GM19351 (cell line): ENCODE measurements at regions not wholly inside any gene's neighbourhood (a gene's known extent, or its start where the extent isn't known, plus 50 kb on each side); places are given as distances from the start of the nearest gene placed in this dataset.
"Not testable (repeated sequence)": the region's sequence is repeated elsewhere in the genome, so short reads cannot be mapped to it uniquely, and the experiment has no call there.

ENCODE experiments used
- ATAC-seq: cut with Tn5 transposase; IDR thresholded peaks from one replicate; pipeline ENCODE4 v1.9.1; 2021; ENCODE audit warnings: mild to moderate bottlenecking, moderate library complexity; ENCODE audit not compliant: unreplicated experiment

DNA sequence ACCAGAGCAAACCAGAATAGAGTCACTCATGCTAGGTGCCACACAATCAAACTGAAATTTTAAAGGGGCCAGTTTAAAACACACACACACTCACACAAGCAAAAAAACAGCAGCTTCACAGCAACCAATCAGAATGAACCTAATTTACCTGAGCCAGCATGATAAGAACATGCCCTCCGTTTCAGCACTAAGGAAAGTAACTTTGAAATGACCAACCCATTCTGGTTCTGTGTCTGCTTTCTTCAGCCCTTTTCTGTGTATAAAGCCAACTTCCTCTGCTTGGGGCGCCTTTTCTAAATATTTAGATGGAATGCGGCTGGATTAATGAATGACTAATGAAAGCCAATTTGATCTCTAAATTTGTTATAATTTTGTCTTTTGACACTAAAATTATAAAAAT, 629.1 kb downstream of the ZEB2 start:
- ATAC-seq, result no peak

DNA sequence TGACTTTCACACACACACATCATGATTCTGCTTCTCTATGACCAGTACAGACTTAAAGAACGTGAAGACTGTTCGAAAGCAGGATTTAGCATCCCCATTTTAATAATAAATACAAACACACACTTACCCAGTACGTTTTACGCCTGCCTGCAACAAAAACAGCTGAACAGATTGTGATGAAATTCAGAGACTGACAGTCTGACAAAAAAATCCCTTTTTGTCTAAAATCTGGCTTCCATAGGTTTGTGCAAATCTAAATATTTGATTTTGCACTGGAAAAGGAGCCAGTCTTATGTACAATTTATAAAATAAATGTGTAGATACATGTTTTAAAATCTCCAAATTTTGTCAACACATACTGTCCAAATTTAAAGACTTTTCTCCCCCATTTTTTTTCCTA, 630.7 kb downstream of the ZEB2 start:
- ATAC-seq, result no peak

DNA sequence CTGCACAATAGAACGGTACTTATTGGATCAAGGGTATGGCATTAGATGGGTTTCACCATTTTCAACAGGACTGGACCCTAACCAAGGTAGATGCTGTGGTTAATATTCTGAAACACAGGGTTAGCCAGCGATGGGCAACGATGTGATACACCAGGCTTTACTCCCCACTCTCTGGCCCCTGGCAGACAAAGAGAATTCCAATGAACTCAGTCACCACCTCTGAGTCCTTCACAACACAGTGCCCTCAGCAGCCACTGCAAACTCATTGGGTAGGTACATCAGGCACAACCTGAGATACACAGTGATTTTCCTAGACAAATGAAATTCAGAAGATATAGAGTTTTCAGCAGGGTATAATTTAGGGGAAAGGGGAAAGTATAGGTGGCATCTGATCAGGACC, 634.5 kb downstream of the ZEB2 start:
- ATAC-seq, result no peak

DNA sequence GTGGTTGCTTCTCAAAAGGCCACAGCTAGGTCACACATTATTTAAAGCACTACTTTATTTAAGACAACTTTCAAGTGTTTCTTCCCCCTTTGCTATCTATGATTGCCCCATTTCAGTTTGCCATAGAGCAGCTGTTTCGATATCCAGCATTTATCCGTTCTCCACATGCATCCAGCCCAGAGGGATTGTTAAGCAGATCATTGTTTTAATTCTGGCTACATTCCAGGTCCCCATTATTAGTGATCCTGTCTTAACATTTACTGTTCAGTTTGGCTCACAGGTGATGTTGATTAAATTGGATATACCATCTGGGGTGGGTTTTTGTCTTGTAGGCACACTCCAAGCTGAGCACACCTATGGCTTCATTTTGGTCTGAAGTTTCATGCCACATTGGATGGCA, 638.7 kb downstream of the ZEB2 start:
- ATAC-seq, result no peak

DNA sequence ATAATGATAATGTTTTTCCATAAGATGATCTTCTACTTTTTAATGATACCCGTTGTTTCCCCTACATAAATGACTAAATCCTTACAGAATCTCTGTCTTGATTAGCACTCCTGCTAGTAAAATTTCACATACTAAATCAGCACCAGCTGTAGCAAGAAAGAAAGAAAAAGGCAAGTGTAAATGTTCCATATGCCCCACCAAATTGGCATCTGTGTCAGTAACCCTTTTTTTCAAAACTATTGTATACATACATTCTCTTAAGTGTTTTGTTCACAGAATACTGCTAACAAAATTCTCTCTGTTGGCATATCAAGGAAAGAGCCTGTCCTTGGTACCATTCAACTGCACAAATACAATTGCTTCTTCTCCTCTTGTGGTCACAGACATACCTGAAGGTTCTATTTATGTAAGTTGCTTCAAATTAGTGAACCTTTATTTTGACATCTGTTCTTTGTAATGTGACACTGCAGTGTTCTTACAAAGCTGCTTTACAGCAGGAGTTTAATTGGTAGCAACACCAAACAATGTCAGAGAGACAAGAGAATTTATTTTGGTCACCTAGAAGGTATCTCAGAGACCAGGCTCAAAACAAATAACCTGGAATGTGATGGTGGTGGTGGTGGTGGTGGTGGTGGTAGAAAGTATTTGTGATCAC, 641.9 kb downstream of the ZEB2 start:
- ATAC-seq, result no peak

DNA sequence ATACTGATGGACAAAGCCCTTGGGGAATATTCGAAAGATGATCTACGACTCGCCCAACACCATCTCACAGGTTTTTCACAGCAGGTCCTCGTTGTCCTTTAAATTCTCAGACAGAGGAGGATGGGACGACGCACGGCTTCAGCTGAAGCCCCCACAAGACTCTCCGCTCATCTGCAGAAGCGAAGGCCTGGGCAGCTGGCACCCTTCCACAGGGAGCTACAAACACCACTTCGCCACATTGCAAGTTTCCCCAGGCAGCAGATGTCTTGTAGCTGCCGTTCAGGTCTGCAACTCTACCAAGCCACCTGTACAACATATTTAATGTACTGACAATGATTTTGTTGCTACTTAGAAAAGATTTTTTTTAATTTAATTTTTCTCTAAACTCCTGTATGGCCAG, 642.9 kb downstream of the ZEB2 start:
- no peak for ATAC-seq

DNA sequence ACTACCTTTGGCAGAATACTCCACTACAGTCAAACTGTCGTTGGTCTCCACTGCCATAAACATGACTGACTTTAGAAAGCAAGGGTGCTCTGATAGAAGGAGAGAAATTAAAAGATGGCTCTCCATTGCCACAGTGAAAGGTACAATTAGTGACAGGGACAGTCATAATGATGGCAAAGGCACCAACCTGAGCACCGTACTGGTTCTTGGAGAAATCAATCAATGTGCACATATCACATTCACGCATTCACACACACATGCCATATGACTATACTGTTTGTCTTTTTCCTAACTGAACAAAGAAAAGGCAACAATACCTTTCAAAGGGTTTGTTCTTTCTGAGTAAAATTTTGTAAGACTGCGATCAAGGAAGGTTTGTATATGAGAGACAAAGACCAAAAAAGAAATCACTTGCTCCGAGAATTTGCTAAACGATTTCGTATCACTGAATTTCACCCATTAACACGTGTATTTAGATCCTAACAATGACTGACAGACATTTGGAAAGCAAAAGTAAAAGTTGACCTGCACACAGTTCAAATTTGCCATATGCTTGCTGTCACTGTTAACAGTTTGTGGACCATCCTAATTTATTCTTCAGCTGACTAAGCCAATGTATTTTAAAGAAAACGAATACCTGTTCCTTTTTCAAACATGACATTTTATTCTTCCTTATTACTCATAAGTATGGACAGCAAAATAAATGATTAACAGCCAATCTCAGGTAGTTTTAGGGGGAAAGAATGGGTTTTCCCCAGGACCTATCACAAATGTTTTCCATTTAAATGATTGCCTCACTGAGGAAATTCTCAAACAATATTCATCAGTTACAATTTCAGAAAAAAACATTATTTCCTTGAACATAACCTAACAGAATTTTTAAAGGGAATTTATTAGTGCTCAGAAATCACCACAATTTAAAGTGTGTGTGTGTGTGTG, 644.4 kb downstream of the ZEB2 start:
- ATAC-seq, result no peak

DNA sequence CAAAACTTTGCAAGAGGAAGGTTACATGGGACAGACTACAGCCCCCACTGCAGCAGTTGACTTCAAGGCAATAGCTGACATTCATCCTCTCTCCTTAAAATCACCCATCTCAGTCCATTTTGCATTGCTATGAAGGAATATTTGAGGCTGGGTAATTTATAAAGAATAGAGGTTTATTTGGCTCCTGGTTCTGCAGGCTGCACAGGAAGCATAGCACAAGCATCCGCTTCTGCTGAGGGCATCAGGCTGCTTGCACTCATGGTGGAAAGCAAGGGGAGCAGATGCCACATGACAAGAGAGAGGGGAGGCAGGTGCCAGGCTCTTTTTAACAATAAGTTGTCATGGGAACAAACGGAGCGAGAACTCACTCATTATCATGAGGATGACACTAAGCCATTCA, 646.0 kb downstream of the ZEB2 start:
- ATAC-seq, result no peak

DNA sequence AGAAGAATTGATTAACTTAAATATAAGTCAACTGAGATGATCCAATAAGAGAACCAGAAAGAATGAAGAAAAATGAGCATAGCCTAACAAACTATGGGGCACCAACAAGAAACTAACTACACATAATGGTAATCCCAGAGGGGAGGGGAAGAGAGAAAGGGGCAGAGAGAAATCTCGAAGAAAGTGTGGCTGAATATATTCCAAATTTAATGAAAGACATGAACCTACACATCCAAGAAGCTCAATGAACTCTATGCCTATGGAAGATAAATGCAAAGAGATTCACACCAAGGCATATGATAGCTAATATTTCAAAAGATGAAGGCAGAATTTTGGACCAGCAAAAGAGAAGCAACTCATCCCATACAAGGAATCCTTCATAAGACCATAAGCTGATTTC, 649.2 kb downstream of the ZEB2 start:
- ATAC-seq, result no peak

DNA sequence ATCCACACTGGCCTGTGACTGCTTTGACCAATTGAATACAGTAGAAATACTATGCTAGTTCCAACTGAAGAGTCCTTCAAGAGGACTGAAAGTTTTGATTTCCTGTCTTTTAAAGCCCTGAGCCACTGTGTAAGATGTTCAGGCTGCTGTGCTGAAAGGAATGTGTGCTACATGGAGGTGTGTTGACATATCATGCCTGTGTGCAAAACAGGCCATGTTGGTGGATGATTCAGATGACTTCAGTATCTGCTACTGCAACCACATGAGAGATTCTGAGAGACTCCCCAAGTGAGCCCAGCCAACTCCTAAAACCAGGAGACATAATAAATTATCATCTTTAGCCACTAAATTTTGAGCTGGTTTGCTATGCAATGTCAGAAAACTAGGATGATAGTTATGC, 662.9 kb downstream of the ZEB2 start:
- ATAC-seq, result no peak

DNA sequence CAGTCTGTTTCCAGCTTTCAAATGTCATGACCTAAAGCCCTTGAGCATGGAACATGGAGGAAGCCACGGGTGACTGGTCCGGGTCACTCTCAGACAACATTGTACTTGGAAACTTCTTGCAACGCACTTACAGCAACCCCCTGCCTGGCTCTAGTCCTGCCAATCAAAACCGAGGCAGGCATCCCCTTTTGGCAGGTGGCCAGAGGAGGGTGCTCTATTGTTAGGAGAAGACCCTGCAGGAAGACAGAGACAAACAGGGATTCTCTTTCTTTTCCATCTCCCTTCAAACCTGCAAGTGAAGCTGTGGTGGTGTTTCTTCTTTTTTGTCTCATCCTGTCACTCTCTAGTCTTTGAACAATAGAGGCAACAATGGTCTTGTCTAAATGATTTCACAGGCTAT, 667.2 kb downstream of the ZEB2 start:
- ATAC-seq, result no peak

DNA sequence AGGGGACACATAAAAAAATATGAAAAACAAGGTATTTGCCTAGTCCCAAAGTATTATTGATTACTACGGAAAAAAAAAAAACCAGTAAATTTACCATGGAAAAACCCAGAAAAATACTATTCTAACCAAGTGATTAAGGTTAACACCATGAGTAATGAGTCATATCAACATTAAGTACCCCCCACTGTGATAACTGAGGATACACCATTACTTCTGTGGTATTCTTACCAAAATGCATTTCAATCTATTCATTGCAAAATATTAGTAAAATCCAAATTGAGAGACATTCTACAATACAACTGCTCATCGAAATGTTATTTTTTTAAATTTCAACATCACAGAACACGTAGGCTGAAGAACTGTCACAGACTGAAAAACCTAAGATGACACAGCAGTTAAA, 669.8 kb downstream of the ZEB2 start:
- no peak for ATAC-seq

DNA sequence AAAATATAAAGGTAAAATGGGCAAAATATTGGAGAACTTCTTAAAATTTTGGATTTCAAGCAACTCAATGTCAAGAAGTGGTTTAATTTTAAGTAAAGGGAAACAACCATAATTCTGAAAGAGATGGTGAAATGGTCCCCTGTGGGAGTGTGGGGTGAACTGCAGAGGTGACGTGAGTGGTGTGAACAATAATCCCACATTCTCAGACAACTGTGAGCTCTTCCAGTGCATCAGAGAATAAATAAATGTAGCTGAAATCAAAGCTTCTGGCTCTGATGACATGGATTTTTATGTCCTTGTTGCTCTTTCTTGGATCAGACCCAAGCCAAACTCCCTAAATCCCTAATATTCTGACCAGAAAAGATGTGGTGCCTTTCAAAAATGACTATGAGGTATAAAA, 672.7 kb downstream of the ZEB2 start:
- ATAC-seq, result no peak

DNA sequence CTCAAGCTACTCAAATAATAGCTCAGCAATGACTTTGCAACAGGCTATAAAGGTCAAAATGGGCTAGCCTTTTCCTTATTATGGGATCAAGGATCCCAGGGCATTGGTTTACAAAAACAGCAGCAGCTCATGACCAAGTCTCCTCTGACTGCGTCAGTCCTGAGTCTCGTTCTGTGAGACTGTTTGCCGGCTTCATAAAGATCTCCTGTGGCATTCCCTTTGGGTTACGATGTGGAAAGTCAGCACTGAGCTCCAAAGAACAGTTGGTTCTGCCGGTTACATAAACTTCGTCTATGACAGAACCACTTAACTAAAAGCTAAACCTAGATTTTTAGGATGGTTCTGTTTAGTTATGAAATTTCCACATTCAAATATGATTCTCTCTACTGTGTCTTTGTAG, 674.9 kb downstream of the ZEB2 start:
- no peak for ATAC-seq

DNA sequence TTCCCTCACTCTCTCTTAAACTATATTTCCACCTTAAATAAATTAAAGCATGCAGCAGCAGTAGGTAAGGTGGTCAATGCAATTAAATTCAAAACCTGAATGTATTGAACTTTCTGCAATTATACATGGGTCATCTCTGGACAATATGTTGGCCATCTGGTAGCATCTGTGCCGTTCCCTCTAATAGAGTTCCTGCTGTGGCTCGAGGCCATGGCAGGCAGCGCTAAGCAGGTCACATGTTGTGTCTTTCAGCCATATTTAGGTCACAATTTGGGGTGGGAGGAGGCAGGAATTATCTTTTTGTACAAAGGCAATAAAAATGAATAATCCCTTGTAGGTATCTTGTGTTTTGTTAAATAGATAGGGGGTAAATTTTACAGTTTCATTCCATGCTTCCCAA, 676.2 kb downstream of the ZEB2 start:
- no peak for ATAC-seq

DNA sequence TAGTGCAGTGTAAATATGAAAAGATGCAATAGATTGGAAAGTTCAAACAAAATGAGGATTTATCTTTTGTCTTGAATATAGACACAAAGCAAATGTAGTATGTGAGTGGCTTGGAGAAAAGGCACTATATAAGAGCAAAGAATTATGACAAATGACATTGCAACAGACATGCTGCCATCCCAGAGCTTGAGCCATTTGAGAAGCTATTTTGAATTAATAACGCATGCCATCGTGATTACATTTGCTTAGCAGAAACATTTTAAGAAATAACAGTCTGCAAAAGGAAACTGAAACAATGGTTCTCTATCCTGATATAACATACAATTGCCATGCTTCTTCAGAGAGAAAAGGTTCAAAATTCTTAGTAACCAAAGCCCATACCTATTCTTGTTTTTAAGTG, 677.1 kb downstream of the ZEB2 start:
- ATAC-seq, result no peak

DNA sequence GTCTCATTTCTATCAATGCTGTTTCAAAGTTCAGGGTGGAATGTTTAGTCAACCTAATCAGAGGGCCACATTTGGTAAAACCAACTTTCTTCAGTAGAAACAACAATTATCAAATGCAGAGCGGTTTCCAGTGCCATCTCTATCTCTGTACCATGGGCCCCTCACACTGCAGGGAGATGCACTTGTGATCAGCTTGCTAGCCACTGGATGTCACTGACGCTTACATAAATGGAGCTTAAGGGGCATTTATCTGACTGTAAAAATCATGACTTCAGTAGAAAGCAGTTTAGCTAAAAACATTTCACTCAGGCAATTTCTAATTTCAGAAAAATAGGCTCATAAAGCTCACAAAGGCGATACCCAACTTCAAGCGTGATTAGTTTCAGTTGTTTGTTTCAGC, 678.0 kb downstream of the ZEB2 start:
- ATAC-seq, result no peak

DNA sequence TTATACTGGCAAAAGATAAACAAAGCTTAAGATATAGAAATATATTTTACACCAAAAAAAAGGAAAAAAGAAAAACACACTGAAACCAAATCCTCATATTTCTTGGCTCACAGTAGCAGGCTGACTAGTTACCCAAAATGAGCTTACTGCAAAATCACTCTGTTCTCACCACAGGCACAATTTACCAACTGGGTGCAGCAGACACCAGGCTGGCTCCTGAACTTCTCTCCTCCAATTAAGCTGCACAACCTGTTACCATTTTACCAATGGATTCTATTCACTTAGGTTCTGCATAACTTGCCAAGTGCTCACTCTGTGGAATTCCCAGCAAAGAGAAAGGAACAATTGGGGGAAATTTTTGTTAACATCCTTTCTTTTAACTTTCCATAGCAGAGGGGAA, 679.3 kb downstream of the ZEB2 start:
- ATAC-seq, result no peak

DNA sequence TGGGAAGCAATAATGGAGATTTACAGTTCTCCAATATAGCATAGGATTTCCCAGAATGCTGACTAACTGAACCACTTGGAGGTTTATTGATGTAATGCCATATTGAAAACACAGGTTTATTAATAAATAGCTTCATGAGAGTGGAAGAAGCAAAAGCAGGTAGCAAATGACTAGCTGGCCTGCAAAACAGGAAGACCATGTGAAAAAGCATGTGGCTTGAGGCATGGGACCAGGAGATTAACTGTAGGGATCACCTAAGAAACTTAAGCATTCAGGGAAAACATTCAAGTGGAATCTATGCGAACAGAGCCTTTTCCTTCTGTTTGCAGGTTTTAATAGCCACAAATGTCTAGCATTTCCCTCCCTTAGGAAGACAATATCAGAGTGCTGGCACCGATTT, 679.7 kb downstream of the ZEB2 start:
- no peak for ATAC-seq

DNA sequence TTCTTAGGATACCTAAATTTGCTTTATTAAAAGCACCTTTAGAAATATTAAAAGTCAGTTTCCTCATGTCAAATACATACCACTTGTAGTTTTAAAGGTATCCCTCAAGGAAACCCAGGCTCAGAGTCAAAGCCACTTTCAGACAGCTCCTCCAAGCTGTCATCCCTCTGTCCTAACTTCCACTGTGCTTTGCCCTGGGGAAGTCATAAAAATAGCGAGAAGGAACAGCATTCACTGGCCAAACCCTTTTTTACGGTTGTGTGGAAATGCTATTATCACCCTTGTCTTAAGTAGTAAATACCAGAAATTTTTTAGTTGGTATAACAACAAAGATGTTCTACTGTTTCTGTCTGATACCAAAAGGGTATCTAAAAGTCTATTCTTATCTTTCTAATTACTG, 680.5 kb downstream of the ZEB2 start:
- no peak for ATAC-seq

DNA sequence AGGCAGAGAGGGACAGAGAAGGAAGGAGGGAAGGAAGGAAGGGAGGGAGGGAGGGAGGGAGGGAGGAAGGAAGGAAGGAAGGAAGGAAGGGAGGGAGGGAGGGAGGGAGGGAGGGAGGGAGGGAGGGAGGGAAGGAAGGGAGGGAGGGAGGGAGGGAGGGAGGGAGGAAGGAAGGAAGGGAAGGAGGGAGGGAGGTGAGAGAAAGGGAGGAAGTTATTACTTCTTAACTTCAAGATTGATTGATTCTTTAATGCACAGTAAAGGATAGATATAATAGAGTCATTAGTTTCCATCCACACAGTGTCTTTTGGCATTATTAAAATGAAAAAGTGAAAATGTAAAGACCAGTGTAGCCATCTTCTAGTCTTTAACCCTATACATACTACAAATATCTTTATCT, 682.9 kb downstream of the ZEB2 start:
- ATAC-seq, result not testable (repeated sequence)

DNA sequence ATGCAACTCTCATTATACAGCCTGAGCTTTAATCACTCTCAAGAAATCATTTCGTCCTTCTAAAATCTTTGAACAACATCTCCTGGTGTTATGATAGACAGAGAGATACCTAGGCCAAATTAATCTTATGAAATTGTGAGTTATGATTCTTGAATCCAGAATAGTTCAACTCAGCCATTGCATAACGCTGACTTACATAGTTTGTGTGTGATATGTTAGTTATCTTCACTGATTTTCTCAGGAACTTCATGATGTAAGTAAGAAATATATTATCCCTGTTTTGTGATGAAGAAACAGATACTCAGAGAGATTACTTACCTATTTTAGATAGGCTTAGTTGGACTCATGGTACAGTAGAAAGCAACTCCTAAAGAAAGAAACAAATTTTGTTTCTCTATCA, 684.4 kb downstream of the ZEB2 start:
- no peak for ATAC-seq
